ENCODE measurements at regions not wholly inside any gene's neighbourhood (a gene's known extent, or its start where the extent isn't known, plus 50 kb on each side); places are given as distances from the start of the nearest gene placed in this dataset.
A peak's percentile ranks its signal among the peaks of the same experiment; 100 is the strongest.

DNA sequence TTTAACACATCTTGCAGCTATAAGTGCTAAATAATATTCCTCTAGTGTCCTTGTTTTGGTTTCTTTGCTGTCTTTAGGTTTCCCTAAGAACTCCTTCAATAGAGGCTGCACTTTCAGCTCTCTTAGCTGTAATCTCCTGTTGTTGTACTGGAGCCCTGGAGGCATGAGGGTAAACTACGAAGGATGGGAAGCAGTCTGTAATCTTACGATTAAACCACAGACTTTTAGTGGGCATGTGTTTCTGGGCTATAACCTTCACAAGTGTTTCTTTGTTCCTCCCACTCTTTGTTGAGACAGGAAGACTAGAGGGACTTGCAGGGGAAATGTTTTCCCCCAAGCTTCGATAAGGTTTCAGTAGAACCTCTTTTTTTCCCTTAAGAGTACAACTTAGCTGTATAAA, 1058.1 kb downstream of the NSUN3 start:
- H3K4me3 ChIP-seq (ENCODE audit: insufficient read depth, low read depth, low read length), result no peak overlapping the region
- H3K9me3 ChIP-seq (ENCODE audit: control insufficient read depth, low read length), result no peaks in the 10 kb centered on the region
- H3K27ac ChIP-seq (ENCODE audit: insufficient read depth, low read depth, low read length, poor library complexity, severe bottlenecking), result peak overlapping the region; percentile 1
- 75 to 84% methylated on average over 3 of the region's 3 CpGs for WGBS, 2 experiments
- no peaks in the 10 kb centered on the region for H3K27me3 ChIP-seq (ENCODE audit: control insufficient read depth, insufficient read depth, low read length, poor library complexity, severe bottlenecking)
- H3K4me1 ChIP-seq (ENCODE audit: control insufficient read depth, insufficient read depth, low read length), result no peaks in the 10 kb centered on the region
- no peaks in the 10 kb centered on the region for H3K36me3 ChIP-seq (ENCODE audit: control insufficient read depth, insufficient read depth, low read length)

DNA sequence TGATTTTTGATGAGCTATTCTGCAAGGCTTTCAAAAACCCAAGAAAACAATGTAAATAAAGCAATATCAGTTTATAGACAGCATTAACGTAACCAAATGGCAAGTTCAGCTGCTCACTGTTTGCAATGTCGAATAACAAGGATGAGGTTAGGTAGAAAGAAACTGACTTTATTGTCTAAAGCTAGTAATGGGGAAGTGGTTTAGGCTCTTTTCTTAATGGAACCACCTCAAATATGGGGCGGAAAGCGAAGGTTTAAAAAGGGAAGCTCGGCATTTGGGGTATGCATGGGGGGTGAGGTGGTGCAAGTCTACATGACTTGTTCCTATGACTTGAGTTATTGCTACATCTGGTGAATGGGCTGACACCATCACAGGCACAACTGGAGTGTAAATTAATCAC, 1060.2 kb downstream of the NSUN3 start:
- WGBS, 2 experiments, result 98 to 100% methylated on average over 5 of the region's 5 CpGs
- Histone ChIP-seq H3K36me3 (ENCODE audit: control insufficient read depth, insufficient read depth, low read length) (no peaks in the 10 kb centered on the region), H3K27me3 (ENCODE audit: control insufficient read depth, insufficient read depth, low read length, poor library complexity, severe bottlenecking) (no peaks in the 10 kb centered on the region), H3K4me3 (ENCODE audit: insufficient read depth, low read depth, low read length) (no peak overlapping the region), H3K27ac (ENCODE audit: insufficient read depth, low read depth, low read length, poor library complexity, severe bottlenecking) (no peak overlapping the region), H3K4me1 (ENCODE audit: control insufficient read depth, insufficient read depth, low read length) (no peaks in the 10 kb centered on the region), H3K9me3 (ENCODE audit: control insufficient read depth, low read length) (no peaks in the 10 kb centered on the region)

DNA sequence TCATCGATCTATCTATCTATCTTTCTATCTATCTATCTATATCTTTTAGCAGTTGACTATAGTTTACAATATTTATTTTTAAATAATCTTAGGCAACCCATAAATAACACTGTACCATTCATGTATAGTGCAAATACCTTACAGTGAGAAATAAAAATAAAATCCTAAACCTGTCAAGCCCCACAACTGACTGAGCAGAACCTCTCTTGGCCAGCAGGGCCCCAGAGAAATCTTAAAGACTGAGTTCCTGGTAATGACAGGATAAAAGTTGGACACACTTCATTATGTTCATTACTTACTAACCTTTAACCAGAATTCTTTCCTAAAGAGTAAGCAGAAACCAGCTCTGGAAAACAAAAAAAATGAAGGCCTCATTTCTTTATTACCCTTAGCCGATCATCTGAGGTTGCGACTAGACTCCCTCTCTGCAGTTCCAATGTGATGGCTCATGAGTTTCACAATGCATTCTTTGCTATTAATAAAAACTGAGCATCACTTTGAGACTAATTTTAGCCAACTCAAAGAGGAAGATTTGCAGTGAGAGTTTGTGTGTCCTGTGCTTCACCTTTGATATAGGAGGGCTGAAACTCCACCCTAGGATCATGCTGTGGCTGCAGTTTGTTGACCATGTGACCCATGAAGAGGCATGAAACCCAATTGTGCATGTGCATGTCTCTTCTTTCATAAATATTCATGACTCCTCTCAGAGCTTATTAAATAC, 1072.0 kb downstream of the NSUN3 start:
- no peaks in the 10 kb centered on the region for H3K9me3 ChIP-seq (ENCODE audit: control insufficient read depth, low read length)
- 96 to 98% methylated on average over 2 of the region's 3 CpGs for WGBS, 2 experiments
- H3K4me3 ChIP-seq (ENCODE audit: insufficient read depth, low read depth, low read length), result no peak overlapping the region
- H3K4me1 ChIP-seq (ENCODE audit: control insufficient read depth, insufficient read depth, low read length), result no peaks in the 10 kb centered on the region
- no peaks in the 10 kb centered on the region for H3K27me3 ChIP-seq (ENCODE audit: control insufficient read depth, insufficient read depth, low read length, poor library complexity, severe bottlenecking)
- no peaks in the 10 kb centered on the region for H3K36me3 ChIP-seq (ENCODE audit: control insufficient read depth, insufficient read depth, low read length)
- H3K27ac ChIP-seq (ENCODE audit: insufficient read depth, low read depth, low read length, poor library complexity, severe bottlenecking), result no peak overlapping the region

DNA sequence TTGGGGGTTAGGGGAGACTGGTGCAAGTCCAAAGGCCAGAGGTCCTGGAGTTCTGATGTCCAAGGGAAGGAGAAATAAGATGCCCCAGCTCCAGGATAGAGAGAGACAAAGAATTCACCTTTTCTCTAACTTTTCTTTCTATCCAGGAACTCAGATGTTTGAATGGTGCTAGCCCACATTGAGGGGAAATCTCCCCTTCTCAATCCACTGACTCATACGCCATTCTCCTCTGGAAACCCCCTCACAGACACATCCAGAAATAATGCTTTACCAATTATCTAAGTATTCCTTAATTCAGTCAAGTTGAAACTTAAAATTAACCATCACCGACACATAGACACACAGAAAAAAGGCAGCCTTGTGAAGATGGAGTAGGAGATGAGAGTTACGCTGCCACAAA, 1085.2 kb downstream of the NSUN3 start:
- 95 to 96% methylated on average over 2 to 3 of the region's 3 CpGs for WGBS, 2 experiments
- Histone ChIP-seq H3K27ac (ENCODE audit: insufficient read depth, low read depth, low read length, poor library complexity, severe bottlenecking) (no peak overlapping the region), H3K36me3 (ENCODE audit: control insufficient read depth, insufficient read depth, low read length) (no peaks in the 10 kb centered on the region), H3K4me3 (ENCODE audit: insufficient read depth, low read depth, low read length) (no peak overlapping the region), H3K4me1 (ENCODE audit: control insufficient read depth, insufficient read depth, low read length) (no peaks in the 10 kb centered on the region), H3K27me3 (ENCODE audit: control insufficient read depth, insufficient read depth, low read length, poor library complexity, severe bottlenecking) (no peaks in the 10 kb centered on the region), H3K9me3 (ENCODE audit: control insufficient read depth, low read length) (no peaks in the 10 kb centered on the region)

DNA sequence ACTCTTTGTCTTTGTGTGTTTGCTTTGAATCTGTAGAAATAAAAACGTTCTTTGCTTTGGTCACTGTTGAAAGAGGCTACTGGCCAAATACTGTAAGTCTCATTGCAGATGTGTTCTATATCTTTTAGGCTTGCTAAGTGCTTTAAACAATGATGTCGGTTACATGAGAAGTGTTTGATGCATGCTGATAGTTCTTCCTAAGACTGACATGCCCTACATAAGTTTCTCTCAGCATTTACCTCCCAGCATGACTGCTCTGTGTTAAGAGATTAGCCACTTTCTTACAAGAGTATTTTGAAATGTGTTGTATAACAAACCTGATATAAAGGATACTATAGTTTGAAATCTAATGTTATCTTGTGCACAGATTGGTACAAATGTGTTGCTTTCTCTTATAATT, 1088.7 kb downstream of the NSUN3 start:
- 45 to 58% methylated on average over 2 of the region's 2 CpGs for WGBS, 2 experiments
- no peak overlapping the region for H3K4me3 ChIP-seq (ENCODE audit: insufficient read depth, low read depth, low read length)
- H3K36me3 ChIP-seq (ENCODE audit: control insufficient read depth, insufficient read depth, low read length), result no peaks in the 10 kb centered on the region
- H3K27ac ChIP-seq (ENCODE audit: insufficient read depth, low read depth, low read length, poor library complexity, severe bottlenecking), result no peak overlapping the region
- no peaks in the 10 kb centered on the region for H3K4me1 ChIP-seq (ENCODE audit: control insufficient read depth, insufficient read depth, low read length)
- no peaks in the 10 kb centered on the region for H3K27me3 ChIP-seq (ENCODE audit: control insufficient read depth, insufficient read depth, low read length, poor library complexity, severe bottlenecking)
- no peaks in the 10 kb centered on the region for H3K9me3 ChIP-seq (ENCODE audit: control insufficient read depth, low read length)

DNA sequence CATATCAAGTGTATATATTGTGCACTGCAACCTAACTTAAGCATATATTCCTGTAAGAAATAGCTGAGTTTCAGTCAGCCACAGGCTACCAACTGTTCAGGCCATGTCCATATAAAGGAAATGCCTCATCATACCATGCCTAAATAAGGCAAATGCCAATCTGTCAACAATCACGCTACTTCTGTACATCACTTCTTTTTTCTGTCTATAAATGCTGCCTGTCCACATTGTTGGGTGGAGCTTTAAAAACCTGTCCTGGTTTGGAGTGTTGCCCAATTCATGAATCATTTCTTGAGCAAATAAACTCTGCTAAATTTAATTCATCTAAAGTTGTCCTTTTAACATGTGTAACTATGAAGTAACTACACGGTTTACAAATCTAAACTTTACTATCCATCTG, 1091.9 kb downstream of the NSUN3 start:
- 89 to 97% methylated on average over 1 of the region's 2 CpGs for WGBS, 2 experiments
- Histone ChIP-seq H3K36me3 (ENCODE audit: control insufficient read depth, insufficient read depth, low read length) (no peaks in the 10 kb centered on the region), H3K4me3 (ENCODE audit: insufficient read depth, low read depth, low read length) (no peak overlapping the region), H3K4me1 (ENCODE audit: control insufficient read depth, insufficient read depth, low read length) (no peaks in the 10 kb centered on the region), H3K27ac (ENCODE audit: insufficient read depth, low read depth, low read length, poor library complexity, severe bottlenecking) (no peak overlapping the region), H3K27me3 (ENCODE audit: control insufficient read depth, insufficient read depth, low read length, poor library complexity, severe bottlenecking) (no peaks in the 10 kb centered on the region), H3K9me3 (ENCODE audit: control insufficient read depth, low read length) (no peaks in the 10 kb centered on the region)

DNA sequence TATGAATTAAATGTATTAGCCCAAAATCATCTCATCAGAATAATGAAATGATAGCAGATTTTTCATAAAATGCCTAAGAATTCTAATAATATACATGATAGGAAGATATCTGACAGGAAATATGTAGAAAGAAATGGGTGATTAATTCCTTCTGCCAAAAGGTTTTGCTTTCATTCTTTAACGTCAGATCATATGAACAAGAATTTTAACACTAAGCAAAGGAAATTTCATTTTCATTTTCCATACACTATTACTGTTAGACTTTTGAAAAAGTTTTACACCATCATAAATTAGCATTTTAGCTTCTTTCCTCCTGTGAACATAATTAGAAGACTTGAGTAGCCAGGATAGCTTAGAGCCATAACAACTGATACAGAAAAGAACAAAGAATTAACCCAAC, 1099.9 kb downstream of the NSUN3 start:
- 93 to 100% methylated on average over 1 of the region's 1 CpG for WGBS, 2 experiments
- H3K4me3 ChIP-seq (ENCODE audit: insufficient read depth, low read depth, low read length), result no peak overlapping the region

DNA sequence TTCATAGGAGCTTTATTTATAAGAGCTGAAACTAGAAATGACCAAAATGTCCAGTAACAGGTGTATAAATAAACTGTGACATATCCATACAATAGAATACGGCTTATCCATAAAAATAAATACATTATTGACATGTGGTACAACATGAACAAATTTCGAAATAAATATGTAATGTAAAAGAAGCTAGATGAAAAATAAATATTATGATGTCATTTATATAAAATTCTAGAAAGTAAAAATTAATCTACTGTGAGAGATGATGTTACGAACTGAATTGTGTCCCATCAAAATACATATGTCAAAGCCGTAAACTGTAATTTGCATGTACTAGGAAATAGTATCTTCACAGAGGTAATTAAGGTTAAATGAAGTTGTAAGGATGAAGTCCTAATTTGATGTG, 1104.9 kb downstream of the NSUN3 start:
- Histone ChIP-seq H3K9me3 (ENCODE audit: control insufficient read depth, low read length) (no peaks in the 10 kb centered on the region), H3K36me3 (ENCODE audit: control insufficient read depth, insufficient read depth, low read length) (no peaks in the 10 kb centered on the region), H3K27me3 (ENCODE audit: control insufficient read depth, insufficient read depth, low read length, poor library complexity, severe bottlenecking) (no peaks in the 10 kb centered on the region), H3K4me3 (ENCODE audit: insufficient read depth, low read depth, low read length) (no peak overlapping the region), H3K4me1 (ENCODE audit: control insufficient read depth, insufficient read depth, low read length) (no peaks in the 10 kb centered on the region), H3K27ac (ENCODE audit: insufficient read depth, low read depth, low read length, poor library complexity, severe bottlenecking) (no peak overlapping the region)
- WGBS, 2 experiments, result 95 to 100% methylated on average over 2 of the region's 4 CpGs

More for the DNA sequence above, 1099.9 kb downstream of the NSUN3 start:
- Histone ChIP-seq H3K27me3 (ENCODE audit: control insufficient read depth, insufficient read depth, low read length, poor library complexity, severe bottlenecking) (no peaks in the 10 kb centered on the region), H3K36me3 (ENCODE audit: control insufficient read depth, insufficient read depth, low read length) (no peaks in the 10 kb centered on the region), H3K4me1 (ENCODE audit: control insufficient read depth, insufficient read depth, low read length) (no peaks in the 10 kb centered on the region), H3K27ac (ENCODE audit: insufficient read depth, low read depth, low read length, poor library complexity, severe bottlenecking) (no peak overlapping the region), H3K9me3 (ENCODE audit: control insufficient read depth, low read length) (no peaks in the 10 kb centered on the region)

DNA sequence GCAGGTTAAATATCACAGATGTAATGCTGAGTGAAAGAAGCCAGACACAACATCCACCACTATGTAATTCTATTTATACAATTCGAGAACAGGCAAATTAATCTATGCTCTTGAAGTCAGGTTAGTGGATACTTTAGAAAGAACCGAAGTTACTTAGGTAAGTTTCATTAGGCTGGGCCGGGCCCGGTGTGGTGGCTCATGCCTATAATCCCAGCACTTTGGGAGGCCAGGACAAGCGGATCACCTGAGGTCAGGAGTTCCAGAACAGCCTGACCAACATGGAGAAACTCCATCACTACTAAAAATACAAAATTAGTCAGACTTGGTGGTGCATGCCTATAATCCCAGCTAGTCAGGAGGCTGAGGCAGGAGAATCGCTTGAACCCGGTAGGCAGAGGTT, 1105.7 kb downstream of the NSUN3 start:
- Histone ChIP-seq H3K27ac (ENCODE audit: insufficient read depth, low read depth, low read length, poor library complexity, severe bottlenecking) (no peak overlapping the region), H3K36me3 (ENCODE audit: control insufficient read depth, insufficient read depth, low read length) (no peaks in the 10 kb centered on the region), H3K9me3 (ENCODE audit: control insufficient read depth, low read length) (no peaks in the 10 kb centered on the region), H3K4me1 (ENCODE audit: control insufficient read depth, insufficient read depth, low read length) (no peaks in the 10 kb centered on the region), H3K4me3 (ENCODE audit: insufficient read depth, low read depth, low read length) (no peak overlapping the region), H3K27me3 (ENCODE audit: control insufficient read depth, insufficient read depth, low read length, poor library complexity, severe bottlenecking) (no peaks in the 10 kb centered on the region)
- WGBS, 2 experiments, result 90 to 94% methylated on average over 7 of the region's 7 CpGs

DNA sequence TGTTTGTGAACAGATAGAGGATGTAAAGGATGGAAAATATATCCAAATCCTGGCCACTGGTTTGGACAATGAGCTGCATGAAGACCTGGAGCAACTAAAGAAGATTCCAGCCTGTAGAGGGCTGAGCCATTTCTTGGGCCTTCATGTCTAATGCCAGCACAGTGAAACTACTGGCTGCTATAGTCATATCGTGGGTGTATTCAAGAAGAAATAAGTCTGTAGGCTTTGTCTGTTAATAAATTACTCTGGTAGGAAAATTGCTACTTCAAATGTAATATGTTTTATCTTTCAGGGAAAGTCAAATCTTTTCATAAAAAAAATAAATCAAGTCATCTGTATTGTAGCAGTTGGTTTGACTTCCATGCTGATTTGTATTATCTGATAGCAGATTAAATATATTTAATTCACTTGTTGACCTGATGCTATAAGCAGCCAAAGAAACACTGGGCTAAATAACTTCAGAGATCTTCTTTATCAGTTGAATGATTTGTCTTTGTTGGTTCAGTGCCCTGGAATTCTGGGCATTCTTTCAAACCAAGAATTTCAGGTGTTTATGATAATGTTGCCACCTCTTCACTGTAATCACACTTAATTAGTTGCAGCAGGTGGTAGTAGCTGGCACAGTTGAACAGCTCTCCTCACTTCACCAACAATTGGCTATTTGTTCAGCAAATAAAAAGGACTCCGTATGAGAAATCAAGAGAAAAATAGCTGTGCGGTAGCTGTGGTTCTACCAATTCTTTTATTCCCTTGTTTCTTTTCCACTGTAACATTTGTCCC, 1109.5 kb downstream of the NSUN3 start:
- Histone ChIP-seq H3K9me3 (ENCODE audit: control insufficient read depth, low read length) (no peaks in the 10 kb centered on the region), H3K36me3 (ENCODE audit: control insufficient read depth, insufficient read depth, low read length) (no peaks in the 10 kb centered on the region), H3K27ac (ENCODE audit: insufficient read depth, low read depth, low read length, poor library complexity, severe bottlenecking) (no peak overlapping the region), H3K27me3 (ENCODE audit: control insufficient read depth, insufficient read depth, low read length, poor library complexity, severe bottlenecking) (no peaks in the 10 kb centered on the region), H3K4me3 (ENCODE audit: insufficient read depth, low read depth, low read length) (no peak overlapping the region), H3K4me1 (ENCODE audit: control insufficient read depth, insufficient read depth, low read length) (no peaks in the 10 kb centered on the region)
- WGBS, 2 experiments, result 84 to 86% methylated on average over 3 of the region's 3 CpGs

All from ectodermal cell (in vitro differentiated cells).